Dedifferentiated amniotic fluid mesenchymal stem cell (primary cell): ENCODE measurements at regions not wholly inside any gene's neighbourhood (a gene's known extent, or its start where the extent isn't known, plus 50 kb on each side); places are given as distances from the start of the nearest gene placed in this dataset.
"Not testable (repeated sequence)": the region's sequence is repeated elsewhere in the genome, so short reads cannot be mapped to it uniquely, and the experiment has no call there.

Source experiments
- DNase-seq: peaks from one replicate; pipeline ENCODE4 v3.0.0-alpha.2; 2016; ENCODE audit errors: extremely low spot score

DNA sequence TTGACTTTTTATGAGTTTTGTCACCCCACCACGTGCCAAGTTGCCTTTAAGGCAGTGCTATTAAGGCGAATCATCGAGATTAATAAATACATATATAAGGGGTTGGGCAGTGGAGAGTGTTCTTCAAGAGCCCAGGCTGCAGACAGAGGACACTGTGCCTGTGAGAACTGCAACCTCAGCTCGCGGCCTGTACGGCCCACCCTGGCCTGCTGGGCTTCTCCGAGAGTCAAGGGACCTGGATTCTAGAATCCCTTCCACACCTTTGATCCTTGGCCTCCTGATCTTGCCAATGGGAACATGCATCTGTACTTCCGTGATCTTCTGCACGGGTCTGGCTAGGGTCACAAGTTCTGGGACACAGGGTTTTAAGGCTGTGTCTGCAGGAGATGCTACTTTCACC, 54.5 kb downstream of the IRX5 start:
- DNase-seq, result no peak

DNA sequence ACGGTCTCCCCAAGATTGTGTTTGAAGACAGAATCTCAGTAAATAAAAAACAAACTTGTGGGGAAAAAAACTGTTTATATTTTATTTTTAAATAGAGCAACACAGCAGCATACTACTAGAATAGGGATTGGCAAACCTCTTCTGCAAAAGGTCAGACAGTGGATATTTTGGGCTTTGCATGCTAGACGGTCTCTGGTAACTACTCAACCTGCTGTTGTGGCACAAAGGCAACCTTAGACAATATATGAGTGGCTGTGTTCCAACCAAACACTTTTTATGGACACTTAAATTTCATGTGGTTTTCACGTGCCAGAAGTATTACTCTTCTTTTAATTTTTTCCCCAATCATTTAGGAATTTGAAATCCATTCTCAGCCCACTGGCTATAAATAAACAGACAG, 55.0 kb downstream of the IRX5 start:
- no peak for DNase-seq

DNA sequence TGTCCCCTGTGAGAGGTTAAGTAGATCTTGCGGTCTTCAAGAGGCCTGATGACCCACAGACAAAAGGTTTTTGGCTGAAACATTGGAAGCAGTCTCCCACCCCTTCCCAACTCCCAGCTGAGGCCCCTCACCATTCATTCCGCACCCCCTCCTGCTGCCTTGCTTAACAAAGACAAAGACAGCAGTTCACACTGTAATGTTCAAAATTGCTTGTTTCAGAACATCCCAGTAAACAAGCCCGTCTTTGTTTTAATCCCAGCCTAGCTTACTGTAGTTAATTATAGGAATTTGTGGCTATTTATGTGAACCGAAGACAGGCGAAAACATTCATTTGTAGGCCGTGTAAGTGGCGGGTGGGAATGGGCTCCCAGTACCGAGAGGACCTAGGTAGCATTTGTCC, 55.7 kb downstream of the IRX5 start:
- DNase-seq, result no peak

DNA sequence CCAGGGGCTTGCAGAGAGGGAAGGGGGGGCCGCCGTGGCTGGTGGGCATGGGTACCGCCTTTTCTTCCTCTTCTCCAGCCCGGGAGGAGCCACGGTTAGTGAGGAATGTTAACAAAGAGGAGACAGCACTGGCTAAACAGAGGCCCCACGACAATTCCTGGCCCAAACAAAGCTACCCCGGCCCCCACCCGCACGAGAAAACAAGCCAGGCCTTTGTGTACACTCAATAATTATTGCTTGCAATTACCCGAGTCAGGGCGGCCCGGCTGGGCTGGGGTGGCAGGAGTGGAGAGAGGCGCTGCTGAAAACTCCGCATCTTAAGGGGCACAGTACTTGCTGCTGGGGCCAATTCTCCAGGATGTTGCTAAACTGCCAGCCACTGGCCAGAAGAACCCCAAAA, 56.4 kb downstream of the IRX5 start:
- DNase-seq, result no peak

DNA sequence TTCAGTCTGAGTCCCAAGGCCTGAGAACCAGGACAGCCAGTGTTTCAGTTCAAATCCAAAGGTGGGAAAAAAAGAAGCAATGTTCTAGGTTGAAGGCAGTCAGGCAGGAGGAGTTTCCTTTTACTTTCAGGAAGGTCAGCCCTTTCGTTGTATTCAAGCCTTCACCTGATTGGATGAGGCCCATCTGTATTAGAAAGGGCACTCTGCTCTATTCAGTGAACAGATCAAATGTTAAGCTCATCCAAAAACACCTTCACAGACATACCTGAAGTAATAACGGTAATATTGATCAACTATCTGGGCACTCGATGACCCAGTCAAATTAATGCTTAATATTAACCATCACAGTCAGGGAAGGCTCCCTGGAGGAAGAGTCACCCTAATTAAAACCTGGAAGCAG, 60.9 kb downstream of the IRX5 start:
- no peak for DNase-seq

DNA sequence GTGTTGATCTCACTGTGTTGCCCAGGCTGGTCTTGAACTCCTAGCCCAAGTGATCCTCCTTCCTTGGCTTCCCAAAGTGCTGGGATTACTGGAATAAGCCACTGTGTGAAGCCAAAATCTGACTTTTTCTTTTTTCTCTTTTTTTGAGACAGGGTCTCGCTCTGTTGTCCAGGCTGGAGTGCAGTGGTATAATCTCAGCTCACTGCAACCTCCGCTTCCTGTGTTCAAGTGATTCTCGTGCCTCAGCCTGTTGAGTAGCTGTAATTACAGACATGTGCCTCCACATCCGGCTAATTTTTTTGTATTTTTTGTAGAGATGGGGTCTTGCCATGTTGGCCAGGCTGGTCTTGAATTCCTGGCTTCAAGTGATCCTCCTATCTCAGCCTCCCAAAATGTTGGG, 61.3 kb downstream of the IRX5 start:
- DNase-seq, result not testable (repeated sequence)

DNA sequence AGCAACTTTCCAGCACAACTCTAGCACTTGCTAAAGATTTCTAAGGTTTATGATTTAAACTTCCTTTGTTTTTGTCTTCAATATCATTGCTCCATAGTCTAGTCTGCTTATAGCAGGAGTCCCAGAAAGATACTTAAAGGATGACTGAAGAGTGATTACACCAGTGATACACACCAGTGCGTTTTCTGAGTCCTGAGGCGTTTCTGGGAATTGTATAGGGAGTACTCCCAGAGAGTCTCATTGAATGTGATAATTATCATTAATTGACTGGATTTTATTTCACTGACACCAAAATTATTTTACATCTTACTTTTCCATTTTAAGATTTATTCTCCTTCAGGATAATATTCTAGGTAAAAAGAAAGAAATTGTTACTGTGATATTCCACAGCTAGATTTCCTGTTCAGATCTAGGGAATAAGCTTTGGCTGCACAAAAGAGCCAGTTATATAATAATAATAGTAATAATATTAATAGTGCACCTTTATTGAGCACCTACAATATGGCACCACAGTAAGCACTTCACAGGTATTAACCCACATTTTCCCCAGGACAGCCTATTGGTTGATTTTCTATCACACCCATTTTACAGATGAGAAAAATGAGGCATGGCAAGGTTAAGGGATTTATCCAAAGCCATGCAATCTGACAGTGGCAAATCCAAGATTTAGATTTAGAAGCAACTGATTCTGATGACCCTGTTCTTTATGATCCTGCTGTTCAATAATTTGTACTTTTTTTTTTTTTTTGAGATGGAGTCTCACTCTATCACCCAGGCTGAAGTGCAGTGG, 62.6 kb downstream of the IRX5 start:
- no peak for DNase-seq

DNA sequence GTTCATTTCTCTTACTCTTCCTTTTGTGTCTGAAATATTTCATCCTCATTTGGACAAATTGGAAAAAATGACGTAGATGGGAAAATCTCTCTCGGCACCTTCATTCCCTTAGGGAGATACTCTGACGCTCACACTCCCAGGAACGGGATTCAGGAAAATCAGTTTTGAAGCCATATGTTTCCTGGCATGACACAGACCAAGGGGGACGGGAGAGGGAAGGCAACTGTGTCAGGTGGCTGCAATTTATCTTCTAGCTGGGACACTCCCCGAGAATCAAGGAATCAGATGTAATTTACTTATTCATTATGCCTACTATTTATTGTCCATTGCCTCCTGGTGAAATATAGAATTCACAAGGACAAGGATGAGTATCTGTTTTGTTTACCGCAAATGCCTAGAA, 65.5 kb downstream of the IRX5 start:
- no peak for DNase-seq

DNA sequence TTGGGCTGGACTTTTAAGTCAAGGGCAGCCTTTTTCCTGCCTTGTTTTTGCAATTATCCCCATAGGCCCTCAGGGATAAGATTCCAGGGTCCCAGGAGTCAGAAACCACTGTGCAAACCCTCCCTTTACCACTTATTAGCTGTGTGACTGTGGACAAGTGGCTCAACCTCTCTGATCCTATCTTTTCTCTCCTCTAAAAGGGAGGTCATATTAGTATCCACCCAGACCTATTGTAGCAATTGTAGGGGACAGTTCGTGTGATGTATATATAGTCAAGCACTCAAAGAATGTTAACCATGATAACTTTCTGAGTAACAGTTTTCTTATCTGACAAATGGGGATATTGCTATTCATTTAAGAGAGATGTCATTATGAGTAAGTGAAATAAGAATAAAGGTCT, 68.2 kb downstream of the IRX5 start:
- no peak for DNase-seq

DNA sequence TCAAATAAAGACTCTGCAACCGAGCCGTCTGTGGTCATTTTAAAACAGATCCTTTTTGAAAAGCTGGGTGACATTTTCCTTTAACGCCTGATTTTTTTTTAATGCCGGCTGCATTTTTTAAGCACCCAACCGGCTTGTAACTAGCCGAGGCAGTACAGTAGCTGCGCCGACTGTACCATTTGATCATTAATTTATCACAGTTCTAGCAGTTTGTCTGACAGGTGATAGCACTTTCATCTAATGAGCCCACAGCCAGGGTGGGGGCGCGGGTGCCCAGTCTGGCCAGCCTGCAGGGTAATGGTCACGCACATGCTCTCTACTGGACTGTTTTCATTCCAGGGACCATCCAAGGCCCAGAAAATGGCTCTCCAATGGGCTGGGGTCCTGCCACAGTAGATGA, 68.8 kb downstream of the IRX5 start:
- DNase-seq, result no peak

DNA sequence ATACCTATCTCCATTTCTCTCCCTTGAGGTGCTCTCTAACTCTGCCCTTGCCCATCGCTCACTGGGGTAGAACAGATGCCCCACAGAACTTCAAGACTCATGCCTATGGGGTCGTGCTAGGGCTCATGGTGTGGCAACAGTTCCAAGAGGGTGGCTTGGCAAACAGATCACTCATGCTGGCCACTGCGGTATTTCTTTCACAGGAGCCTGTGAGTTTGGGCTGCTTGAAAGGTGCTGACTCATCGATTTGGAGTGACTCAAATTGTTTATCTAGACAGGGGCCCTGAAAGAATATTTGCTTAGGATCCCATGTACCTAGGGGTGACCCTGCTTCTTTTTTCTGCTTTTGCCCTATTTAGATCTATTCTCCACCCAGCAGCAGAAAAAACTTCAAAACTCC, 69.9 kb downstream of the IRX5 start:
- DNase-seq, result no peak

DNA sequence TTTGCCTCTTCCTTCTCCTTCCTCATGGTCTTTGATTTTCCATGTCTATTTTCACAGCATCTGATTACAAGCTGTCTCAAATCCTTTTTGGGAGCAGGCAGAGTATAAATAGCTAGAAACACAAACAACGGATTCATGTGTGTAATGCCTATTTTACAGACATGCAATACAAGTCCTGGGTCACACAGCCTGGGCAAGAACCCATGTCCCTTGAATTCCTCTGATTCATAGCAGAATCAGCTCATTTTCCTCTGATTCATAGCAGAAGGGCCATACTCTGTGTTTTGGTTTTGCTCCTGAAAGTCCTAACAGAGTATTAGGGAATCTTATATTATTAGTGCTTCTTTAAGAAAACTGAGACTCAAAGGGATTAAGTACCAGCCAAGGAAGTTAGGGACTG, 71.3 kb downstream of the IRX5 start:
- no peak for DNase-seq

DNA sequence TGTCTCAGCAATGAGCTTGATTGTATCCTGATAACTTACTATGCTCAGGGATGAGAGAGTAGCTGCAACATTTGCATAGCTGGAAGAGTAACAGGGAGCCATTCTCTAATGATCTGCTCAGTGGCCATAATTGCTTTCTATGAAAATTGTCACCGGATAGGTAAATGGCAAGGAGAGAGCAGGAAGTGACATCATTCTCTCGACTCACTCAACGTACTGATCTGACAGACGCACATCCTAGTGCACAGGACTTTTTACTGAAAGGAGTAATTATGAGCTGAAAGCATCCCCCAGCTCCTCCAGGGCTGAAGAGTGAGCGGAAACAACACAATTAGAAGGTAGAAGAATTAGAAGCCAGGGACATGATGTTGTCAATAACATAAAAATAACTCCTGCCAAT, 71.8 kb downstream of the IRX5 start:
- DNase-seq, result no peak

DNA sequence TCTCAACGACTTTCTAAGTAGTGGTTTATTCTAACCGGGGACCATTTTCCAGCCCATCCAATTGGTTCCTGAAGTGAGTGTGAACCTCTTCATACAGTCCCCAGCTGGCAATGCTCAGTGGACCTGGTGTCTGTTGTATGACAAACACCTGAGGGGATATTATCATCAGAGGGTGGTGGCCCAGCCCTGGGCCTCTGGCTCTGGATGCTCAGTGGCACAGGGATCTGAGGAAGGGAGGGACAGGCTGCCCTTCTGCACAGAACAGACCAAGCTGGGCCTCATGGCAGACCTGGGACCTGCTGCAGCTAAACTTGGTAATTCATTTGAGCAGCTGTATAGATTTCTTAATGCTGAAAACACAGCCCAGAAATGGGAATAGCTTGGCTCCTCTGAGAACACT, 72.6 kb downstream of the IRX5 start:
- DNase-seq, result no peak

DNA sequence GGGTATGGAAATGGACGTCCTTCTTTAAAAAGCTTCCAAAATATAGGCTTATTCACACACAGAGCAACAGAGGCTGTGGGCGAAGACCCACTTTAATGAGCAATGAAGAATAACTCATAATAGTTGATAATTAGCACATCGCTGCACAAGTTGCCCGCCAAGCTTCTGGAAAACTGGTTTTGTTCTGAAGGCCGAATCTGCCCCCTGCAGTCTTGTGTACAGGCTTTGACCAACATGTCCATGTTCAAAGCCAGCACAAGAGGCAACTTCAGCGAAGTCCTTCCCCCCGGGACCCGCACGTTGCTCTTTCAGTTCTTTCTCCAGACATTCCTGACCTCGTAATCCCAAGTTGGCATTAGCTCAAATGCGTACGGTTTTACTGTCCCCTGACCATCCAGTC, 73.3 kb downstream of the IRX5 start:
- DNase-seq, result no peak

DNA sequence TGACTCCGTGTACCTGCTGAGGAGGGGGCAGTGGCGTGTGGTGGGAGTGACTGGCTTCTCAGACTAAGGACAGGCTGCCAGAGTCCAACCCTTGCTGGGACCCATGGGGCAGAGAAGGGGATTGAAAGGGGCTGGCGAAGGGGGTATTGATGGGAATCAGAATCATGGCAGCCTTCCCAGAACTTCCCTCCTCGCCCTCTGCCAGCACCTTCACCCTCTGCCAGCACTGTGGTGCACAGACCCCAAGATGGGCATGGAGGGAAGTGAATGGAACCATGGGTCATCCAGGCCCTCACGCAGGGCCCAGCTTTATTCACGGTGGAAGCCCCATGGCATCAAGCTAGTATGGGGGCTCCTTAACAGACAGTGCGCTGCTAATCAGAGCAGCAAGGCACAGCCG, 76.8 kb downstream of the IRX5 start:
- no peak for DNase-seq

DNA sequence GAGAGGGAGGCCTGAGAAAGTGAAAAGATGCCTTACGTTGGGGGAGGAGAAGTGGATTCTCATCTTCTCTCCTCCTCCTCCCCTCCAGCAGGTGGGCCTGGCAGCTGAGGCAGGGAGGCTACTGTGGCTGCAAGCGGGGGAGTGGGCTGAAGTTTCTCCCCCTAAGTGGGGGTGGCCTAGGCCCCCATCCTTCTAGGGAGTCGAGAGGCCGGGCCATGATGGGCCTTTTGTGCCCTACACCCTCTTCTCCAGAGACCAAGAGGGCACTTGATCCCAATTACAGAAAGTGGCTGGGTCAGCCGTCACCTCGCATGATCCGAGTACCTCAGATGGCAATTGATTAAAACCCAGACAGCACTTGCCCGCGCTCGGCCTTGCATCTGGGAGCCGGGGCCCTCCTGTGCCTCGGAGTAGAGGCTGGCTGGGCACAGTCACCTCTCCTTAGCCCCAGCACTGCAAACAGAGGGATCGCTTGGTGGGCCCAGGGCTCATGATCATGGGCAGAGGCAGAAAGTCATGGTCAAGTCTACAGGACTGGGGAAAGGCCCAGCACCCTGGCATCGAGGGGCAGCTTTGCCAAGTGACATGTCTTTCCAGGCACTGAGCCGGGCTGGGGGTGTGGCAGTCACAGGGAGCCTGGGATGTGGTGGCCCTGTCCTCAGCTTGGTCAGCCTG, 78.3 kb downstream of the IRX5 start:
- DNase-seq, result no peak

DNA sequence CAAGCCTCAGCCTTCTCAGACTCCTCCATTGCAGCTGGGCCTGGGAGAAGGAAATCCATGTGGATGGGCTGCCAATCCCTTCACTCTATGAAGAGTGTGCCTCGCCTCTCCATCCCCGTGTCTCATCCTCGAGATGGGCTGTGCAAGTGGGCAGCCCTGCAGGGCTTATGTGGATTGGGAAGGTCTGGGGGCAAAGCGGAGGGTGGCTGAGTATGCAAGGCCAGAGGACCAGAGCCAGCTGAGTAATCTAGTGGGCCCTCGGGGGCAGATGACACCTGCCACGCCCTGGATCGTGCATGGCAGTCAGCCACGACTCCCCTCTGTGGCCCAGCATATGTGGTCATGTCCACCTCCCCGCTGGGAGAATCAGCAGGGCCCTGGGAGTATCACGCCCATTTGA, 78.9 kb downstream of the IRX5 start:
- no peak for DNase-seq

DNA sequence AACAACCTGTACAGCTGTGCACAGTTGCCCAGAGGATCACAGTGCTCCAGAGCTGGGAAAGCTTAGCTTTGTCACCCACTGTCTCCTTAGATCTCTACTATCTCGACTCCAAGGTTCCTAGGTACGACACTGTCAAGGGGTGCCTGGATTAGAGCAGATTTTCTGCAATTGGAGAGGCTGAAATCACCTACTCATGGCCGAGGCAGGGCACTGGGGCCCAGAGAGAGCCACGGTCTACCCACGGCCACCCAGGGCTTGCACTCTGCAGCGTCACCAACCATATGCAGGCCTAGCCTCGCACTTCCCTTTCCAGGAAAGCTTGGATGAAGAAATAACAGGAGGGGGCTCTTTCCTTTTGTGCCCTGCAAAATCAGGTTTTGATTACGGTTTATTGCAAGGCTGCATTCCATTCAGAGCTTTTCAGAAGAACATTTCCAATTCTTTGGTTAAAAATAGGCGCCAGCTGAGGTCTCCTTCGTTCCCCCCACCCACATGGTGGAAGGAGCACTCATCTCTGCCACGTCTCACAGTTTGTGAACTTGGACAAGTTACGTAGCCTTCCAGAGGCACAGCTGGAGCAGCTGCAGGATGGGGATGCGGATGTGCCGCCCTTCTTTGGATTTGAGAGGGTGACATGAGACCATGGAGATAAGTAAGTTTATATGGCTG, 80.0 kb downstream of the IRX5 start:
- DNase-seq, result no peak

DNA sequence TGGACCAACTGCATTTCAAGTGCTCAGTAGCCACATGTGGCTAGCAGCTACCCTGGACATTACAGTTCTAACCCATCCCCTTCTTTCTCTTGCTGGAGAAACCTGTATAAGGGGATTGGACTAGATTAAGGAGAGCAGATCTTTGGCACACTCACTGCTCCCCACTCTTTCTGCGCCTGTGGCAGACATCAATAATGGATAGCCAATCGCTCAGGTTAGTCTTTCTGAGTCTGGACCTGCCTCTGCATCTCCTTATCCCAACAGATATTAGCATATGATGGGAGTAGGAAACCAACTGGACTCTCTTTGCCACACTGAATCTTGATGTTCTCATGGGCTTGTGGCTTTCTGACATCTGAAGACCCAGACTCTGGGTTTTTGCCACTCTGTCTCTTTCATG, 81.7 kb downstream of the IRX5 start:
- DNase-seq, result no peak

DNA sequence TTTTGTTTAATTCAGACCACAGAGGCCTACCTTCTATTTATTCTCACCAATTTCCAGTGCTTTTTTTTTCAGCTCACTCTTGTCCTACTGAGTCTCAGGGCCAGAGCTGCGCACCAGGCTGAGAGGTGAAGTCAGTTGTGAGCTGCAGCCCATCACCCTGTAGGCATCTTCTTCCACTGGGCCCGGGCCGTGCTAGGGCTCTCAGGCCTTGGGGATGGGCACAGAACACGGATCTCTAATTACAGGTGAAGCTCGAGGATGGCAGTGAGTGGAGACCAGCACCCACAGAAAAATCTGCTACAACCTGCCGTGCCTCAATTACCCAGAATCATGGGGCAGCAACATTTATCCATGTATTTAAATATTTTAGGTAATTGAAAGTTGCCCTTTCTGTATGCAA, 82.1 kb downstream of the IRX5 start:
- no peak for DNase-seq

DNA sequence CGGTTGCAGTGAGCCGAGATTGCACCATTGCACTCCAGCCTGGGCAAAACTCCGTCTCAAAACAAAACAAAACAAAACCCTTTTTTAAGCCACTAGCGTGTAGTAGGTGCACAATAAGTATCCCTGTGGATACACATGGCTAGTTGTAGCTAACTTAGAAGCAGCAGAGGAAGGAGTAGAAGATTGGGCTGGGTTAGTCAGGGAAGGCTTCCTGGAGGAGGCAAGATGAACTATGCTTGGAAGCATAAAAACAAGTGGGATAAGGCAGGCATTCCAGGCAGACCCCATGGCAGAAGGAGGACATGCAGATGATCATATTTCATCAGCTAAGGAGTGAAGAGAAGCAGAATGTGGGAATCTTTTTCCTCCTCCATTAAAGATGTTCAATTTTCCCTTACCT, 83.4 kb downstream of the IRX5 start:
- no peak for DNase-seq

DNA sequence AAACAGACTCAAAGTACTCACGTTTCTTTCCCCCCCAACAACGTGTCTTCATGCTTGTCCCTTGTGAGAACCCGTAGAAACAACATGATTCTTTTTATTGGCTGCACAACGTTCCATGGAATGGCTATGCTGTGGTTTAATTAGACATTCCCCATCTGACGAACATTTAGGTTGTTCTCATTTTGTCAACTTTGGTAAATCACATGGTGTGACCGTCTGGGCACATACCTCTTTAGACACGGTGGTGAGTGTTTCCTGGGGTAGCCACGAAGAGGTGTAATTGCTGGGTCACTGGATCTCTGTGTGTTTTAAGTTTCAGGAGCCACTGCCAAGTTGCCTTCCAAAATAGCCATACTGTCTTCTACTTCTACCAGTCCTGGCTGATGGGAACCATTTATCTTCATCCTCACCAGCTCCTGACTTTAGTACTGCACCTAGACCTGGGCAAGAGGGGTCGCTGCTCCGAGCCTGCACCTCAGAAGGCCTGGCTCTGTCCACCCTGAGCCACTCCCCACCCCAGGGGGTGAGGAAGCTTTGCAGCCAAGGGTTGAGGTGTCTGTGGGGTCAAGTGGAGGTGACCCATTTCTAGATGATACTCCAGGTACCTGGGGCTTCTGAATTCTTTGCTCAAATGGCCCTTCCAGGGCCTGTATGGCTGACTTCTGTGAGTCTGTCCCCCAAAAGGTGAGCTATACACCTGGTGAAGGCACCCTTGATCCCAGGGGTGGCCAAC, 84.7 kb downstream of the IRX5 start:
- no peak for DNase-seq
